WTC11 (cell line): ENCODE measurements at regions not wholly inside any gene's neighbourhood (a gene's known extent, or its start where the extent isn't known, plus 50 kb on each side); places are given as distances from the start of the nearest gene placed in this dataset.

Experiments used
- ATAC-seq: fragments of 200-7000 bp; cut with Tn5 transposase; 2 replicates; pipeline ENCODE4 v1.10.0; 2021; ENCODE audit warnings: mild to moderate bottlenecking, moderate library complexity
- CTCF ChIA-PET: fragments of 300-600 bp; sonication (Branson Sonifier 250); formaldehyde crosslinking; loops from one replicate; lab custom pipeline; 2021; ENCODE audit warnings: antibody characterized with exemption; lab: Charles Lee
- POLR2A ChIA-PET: fragments of 350-600 bp; sonication (Branson Sonifier 250); formaldehyde crosslinking; loops from one replicate; lab custom pipeline; 2021; ENCODE audit warnings: antibody characterized with exemption; lab: Charles Lee
- DNase-seq: peaks from one replicate; pipeline ENCODE4 v3.0.0; 2021; ENCODE audit warnings: low spot score
- H3K27ac Mint-ChIP-seq: 2 replicates; pipeline ENCODE4 v1.8.0; 2021; ENCODE audit warnings: mixed read lengths
- H3K27me3 Mint-ChIP-seq: 2 replicates; pipeline ENCODE4 v1.8.0; 2021; ENCODE audit warnings: low read depth, mild to moderate bottlenecking, moderate library complexity, mixed read lengths
- H3K36me3 Mint-ChIP-seq: 2 replicates; pipeline ENCODE4 v1.8.0; 2021; ENCODE audit warnings: mixed read lengths
- H3K4me1 Mint-ChIP-seq: 2 replicates; pipeline ENCODE4 v1.8.0; 2022; ENCODE audit warnings: mixed read lengths
- H3K4me3 Mint-ChIP-seq: 2 replicates; pipeline ENCODE4 v1.8.0; 2021; ENCODE audit warnings: mild to moderate bottlenecking, moderate library complexity, mixed read lengths
- H3K9me3 Mint-ChIP-seq: 2 replicates; pipeline ENCODE4 v1.8.0; 2021; ENCODE audit warnings: mixed read lengths
- GRHL2 ChIP-seq: fragments of 250-450 bp; sonication (Bioruptor Pico); IDR thresholded peaks from 2 replicates; pipeline ENCODE4 v1.8.0; 2022; ENCODE audit warnings: mild to moderate bottlenecking, moderate library complexity; ENCODE audit not compliant: insufficient replicate concordance, severe bottlenecking
- HMGXB4 ChIP-seq: sonication (generic); formaldehyde crosslinking; IDR thresholded peaks from 2 replicates; pipeline ENCODE4 v1.8.1; 2023; ENCODE audit warnings: mild to moderate bottlenecking, moderate library complexity, missing genetic modification reagents
- NR3C1 ChIP-seq: sonication (generic); formaldehyde crosslinking; conservative IDR thresholded peaks from 2 replicates; pipeline ENCODE4 v1.8.1; 2023; ENCODE audit warnings: low read depth, mild to moderate bottlenecking, missing genetic modification reagents
- SP1 ChIP-seq: sonication (generic); formaldehyde crosslinking; conservative IDR thresholded peaks from 2 replicates; pipeline ENCODE4 v1.8.1; 2022; ENCODE audit warnings: missing genetic modification reagents
- ZNF219 ChIP-seq: sonication (generic); formaldehyde crosslinking; IDR thresholded peaks from 2 replicates; pipeline ENCODE4 v1.8.0; 2023; ENCODE audit warnings: missing genetic modification reagents, mild to moderate bottlenecking, borderline replicate concordance
- ZNF281 ChIP-seq: sonication (generic); formaldehyde crosslinking; IDR thresholded peaks from 2 replicates; pipeline ENCODE4 v1.8.0; 2023; ENCODE audit warnings: mild to moderate bottlenecking, missing genetic modification reagents
- TF ChIP-seq, protein P1 (sequence below): fragments of 250-450 bp; sonication (Bioruptor Pico); IDR thresholded peaks from 2 replicates; pipeline ENCODE4 v1.9.0; 2021; ENCODE audit warnings: mild to moderate bottlenecking, borderline replicate concordance
- TF ChIP-seq, protein P2 (sequence below): sonication (generic); formaldehyde crosslinking; IDR thresholded peaks from 2 replicates; pipeline ENCODE4 v1.8.1; 2023; ENCODE audit warnings: mild to moderate bottlenecking, missing genetic modification reagents
- TF ChIP-seq, protein P3 (sequence below): sonication (generic); formaldehyde crosslinking; IDR thresholded peaks from 2 replicates; pipeline ENCODE4 v1.8.1; 2022; ENCODE audit warnings: missing genetic modification reagents, borderline replicate concordance

DNA sequence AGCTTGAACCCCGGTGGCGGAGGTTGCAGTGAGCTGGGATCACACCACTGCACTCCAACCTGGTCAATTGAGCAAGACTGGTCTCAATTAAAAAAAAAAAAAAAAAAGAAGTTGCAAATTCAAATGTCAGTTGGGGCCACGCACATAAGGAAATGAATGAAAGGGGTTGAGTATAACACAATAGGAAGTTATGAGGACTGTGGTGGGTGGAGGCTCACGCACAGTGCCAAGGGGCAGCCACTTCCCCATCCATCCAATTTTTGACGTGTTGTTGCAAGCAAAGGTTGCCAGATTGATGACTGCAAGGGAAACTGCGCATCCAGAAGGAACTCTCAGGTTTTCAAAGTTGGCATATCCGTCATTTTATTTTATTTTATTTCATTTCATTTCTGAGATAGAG, 532.2 kb downstream of the NTRK3 start:
- CTCF ChIA-PET: no interaction called here
- no peak for ATAC-seq

More for the DNA sequence above, 532.2 kb downstream of the NTRK3 start:
- TF ChIP-seq SP1 (CRISPR knock-in tag) (no peak), NR3C1 (CRISPR knock-in tag) (no peak), ZNF219 (CRISPR knock-in tag) (no peak), ZNF281 (no peak), HMGXB4 (CRISPR knock-in tag) (no peak), GRHL2 (CRISPR knock-in tag) (no peak)
- TF ChIP-seq, protein P1, sequence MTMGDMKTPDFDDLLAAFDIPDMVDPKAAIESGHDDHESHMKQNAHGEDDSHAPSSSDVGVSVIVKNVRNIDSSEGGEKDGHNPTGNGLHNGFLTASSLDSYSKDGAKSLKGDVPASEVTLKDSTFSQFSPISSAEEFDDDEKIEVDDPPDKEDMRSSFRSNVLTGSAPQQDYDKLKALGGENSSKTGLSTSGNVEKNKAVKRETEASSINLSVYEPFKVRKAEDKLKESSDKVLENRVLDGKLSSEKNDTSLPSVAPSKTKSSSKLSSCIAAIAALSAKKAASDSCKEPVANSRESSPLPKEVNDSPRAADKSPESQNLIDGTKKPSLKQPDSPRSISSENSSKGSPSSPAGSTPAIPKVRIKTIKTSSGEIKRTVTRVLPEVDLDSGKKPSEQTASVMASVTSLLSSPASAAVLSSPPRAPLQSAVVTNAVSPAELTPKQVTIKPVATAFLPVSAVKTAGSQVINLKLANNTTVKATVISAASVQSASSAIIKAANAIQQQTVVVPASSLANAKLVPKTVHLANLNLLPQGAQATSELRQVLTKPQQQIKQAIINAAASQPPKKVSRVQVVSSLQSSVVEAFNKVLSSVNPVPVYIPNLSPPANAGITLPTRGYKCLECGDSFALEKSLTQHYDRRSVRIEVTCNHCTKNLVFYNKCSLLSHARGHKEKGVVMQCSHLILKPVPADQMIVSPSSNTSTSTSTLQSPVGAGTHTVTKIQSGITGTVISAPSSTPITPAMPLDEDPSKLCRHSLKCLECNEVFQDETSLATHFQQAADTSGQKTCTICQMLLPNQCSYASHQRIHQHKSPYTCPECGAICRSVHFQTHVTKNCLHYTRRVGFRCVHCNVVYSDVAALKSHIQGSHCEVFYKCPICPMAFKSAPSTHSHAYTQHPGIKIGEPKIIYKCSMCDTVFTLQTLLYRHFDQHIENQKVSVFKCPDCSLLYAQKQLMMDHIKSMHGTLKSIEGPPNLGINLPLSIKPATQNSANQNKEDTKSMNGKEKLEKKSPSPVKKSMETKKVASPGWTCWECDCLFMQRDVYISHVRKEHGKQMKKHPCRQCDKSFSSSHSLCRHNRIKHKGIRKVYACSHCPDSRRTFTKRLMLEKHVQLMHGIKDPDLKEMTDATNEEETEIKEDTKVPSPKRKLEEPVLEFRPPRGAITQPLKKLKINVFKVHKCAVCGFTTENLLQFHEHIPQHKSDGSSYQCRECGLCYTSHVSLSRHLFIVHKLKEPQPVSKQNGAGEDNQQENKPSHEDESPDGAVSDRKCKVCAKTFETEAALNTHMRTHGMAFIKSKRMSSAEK: no peak
- TF ChIP-seq, protein P2, sequence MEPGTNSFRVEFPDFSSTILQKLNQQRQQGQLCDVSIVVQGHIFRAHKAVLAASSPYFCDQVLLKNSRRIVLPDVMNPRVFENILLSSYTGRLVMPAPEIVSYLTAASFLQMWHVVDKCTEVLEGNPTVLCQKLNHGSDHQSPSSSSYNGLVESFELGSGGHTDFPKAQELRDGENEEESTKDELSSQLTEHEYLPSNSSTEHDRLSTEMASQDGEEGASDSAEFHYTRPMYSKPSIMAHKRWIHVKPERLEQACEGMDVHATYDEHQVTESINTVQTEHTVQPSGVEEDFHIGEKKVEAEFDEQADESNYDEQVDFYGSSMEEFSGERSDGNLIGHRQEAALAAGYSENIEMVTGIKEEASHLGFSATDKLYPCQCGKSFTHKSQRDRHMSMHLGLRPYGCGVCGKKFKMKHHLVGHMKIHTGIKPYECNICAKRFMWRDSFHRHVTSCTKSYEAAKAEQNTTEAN: no peak
- TF ChIP-seq, protein P3, sequence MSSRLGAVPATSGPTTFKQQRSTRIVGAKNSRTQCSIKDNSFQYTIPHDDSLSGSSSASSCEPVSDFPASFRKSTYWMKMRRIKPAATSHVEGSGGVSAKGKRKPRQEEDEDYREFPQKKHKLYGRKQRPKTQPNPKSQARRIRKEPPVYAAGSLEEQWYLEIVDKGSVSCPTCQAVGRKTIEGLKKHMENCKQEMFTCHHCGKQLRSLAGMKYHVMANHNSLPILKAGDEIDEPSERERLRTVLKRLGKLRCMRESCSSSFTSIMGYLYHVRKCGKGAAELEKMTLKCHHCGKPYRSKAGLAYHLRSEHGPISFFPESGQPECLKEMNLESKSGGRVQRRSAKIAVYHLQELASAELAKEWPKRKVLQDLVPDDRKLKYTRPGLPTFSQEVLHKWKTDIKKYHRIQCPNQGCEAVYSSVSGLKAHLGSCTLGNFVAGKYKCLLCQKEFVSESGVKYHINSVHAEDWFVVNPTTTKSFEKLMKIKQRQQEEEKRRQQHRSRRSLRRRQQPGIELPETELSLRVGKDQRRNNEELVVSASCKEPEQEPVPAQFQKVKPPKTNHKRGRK (CRISPR knock-in tag): no peak
- no peak overlapping the region for H3K4me3 Mint-ChIP-seq
- DNase-seq: no peak
- H3K27me3 Mint-ChIP-seq: no peaks in the 10 kb centered on the region; the same call in 1 of the 2 replicates
- H3K9me3 Mint-ChIP-seq: no peaks in the 10 kb centered on the region
- POLR2A ChIA-PET: no interaction called here
- peaks cover 10% of the 10 kb centered on the region for H3K4me1 Mint-ChIP-seq
- no peaks in the 10 kb centered on the region for H3K36me3 Mint-ChIP-seq
- no peak overlapping the region for H3K27ac Mint-ChIP-seq
